ENCODE measurements at regions not wholly inside any gene's neighbourhood (a gene's known extent, or its start where the extent isn't known, plus 50 kb on each side); places are given as distances from the start of the nearest gene placed in this dataset.

GRCh38 chr9:135385793-135386192 lies 93.8 kb upstream of the PPP1R26 start:
- Histone ChIP-seq H3K4me3 (ENCODE audit: control extremely low read depth in 1 of 5, extremely low read depth in 1 of 5, insufficient read depth in 1 of 5, low read depth in 2 of 5, low read length in 4 of 5) (no peak overlapping the region), H3K36me3 (replicated peaks in 1 of 2; ENCODE audit: control extremely low read depth in 1 of 2, control insufficient read depth in 1 of 2, extremely low read depth in 1 of 2, insufficient read depth in 2 of 2, low read length in 1 of 2) (no peaks in the 10 kb centered on the region), H3K4me1 (ENCODE audit: control insufficient read depth in 2 of 2, insufficient read depth in 2 of 2, low read length in 2 of 2) (no peaks in the 10 kb centered on the region), H3K9ac (ENCODE audit: low read length) (no peak overlapping the region), H3K79me2 (ENCODE audit: control insufficient read depth, insufficient read depth, low read length) (no peaks in the 10 kb centered on the region), H2AFZ (ENCODE audit: insufficient read depth, low read depth, low read length, poor library complexity, severe bottlenecking) (no peak overlapping the region), H3K27me3 (replicated peaks in 1 of 4; ENCODE audit: control extremely low read depth in 1 of 4, control insufficient read depth in 3 of 4, insufficient read depth in 4 of 4, low read length in 3 of 4) (no peaks in the 10 kb centered on the region), H3K4me2 (replicated peaks; ENCODE audit: low read depth, low read length, poor library complexity, severe bottlenecking) (no peak overlapping the region), H4K20me1 (ENCODE audit: control insufficient read depth, insufficient read depth, low read length, poor library complexity, severe bottlenecking) (no peaks in the 10 kb centered on the region), H3K27ac (ENCODE audit: low read length in 2 of 2) (no peak overlapping the region), H3K9me3 (ENCODE audit: control extremely low read depth in 1 of 3, control insufficient read depth in 2 of 3, insufficient read depth in 1 of 3, low read length in 2 of 3) (peaks cover 0 to 5% (median 0%) of the 10 kb centered on the region in 3 donors)
- CTCF ChIA-PET: no interaction called here
- WGBS (ENCODE audit: insufficient coverage): 71% methylated on average over 7 of the region's 7 CpGs
- no peak for ATAC-seq (ENCODE audit: low read depth)
- POLR2A ChIA-PET: no interaction called here
- no peaks in the 10 kb centered on the region for H3K9me3 Mint-ChIP-seq (ENCODE audit: insufficient read depth)
- no peak overlapping the region for H3K27ac Mint-ChIP-seq
- no peak for TF ChIP-seq CTCF (IDR thresholded peaks at IDR 0.05)
- H3K4me3 Mint-ChIP-seq: no peak overlapping the region
- H3K27me3 Mint-ChIP-seq: no peaks in the 10 kb centered on the region
- intact Hi-C loops (cut with micrococcal nuclease): no loop called here
- no peaks in the 10 kb centered on the region for H3K4me1 Mint-ChIP-seq
- no peak for DNase-seq

- POLR2A ChIA-PET: no interaction called here
- WGBS (ENCODE audit: insufficient coverage): 69% methylated on average over 3 of the region's 8 CpGs
- no peak for TF ChIP-seq CTCF (IDR thresholded peaks at IDR 0.05)
- no peak for TF ChIP-seq EZH2 (IDR thresholded peaks at IDR 0.05; ENCODE audit: borderline replicate concordance, insufficient read depth, low read depth, low read length, poor library complexity, severe bottlenecking)
Measured at GRCh38 chr9:135387976-135388375, 91.6 kb upstream of the PPP1R26 start.

More at GRCh38 chr9:135387976-135388375, 91.6 kb upstream of the PPP1R26 start:
- H3K4me1 ChIP-seq (ENCODE audit: control insufficient read depth in 2 of 2, insufficient read depth in 2 of 2, low read length in 2 of 2): no peaks in the 10 kb centered on the region
- DNase-seq (no peak), ATAC-seq (ENCODE audit: low read depth) (no peak)
- H3K79me2 ChIP-seq (ENCODE audit: control insufficient read depth, insufficient read depth, low read length): no peaks in the 10 kb centered on the region
- H3K9me3 ChIP-seq (ENCODE audit: control extremely low read depth in 1 of 3, control insufficient read depth in 2 of 3, insufficient read depth in 1 of 3, low read length in 2 of 3): peaks cover 0 to 5% (median 0%) of the 10 kb centered on the region in 3 donors
- no peaks in the 10 kb centered on the region for H3K27me3 Mint-ChIP-seq
- H2AFZ ChIP-seq (ENCODE audit: insufficient read depth, low read depth, low read length, poor library complexity, severe bottlenecking): no peak overlapping the region
- H3K27ac Mint-ChIP-seq: no peak overlapping the region
- CTCF ChIA-PET: no interaction called here
- no peak overlapping the region for H3K27ac ChIP-seq (ENCODE audit: low read length in 2 of 2)
- intact Hi-C loops (cut with micrococcal nuclease): no loop called here
- no peaks in the 10 kb centered on the region for H4K20me1 ChIP-seq (ENCODE audit: control insufficient read depth, insufficient read depth, low read length, poor library complexity, severe bottlenecking)
- no peaks in the 10 kb centered on the region for H3K9me3 Mint-ChIP-seq (ENCODE audit: insufficient read depth)
- H3K4me3 ChIP-seq (ENCODE audit: control extremely low read depth in 1 of 5, extremely low read depth in 1 of 5, insufficient read depth in 1 of 5, low read depth in 2 of 5, low read length in 4 of 5): no peak overlapping the region
- H3K4me2 ChIP-seq (replicated peaks; ENCODE audit: low read depth, low read length, poor library complexity, severe bottlenecking): no peak overlapping the region
- no peaks in the 10 kb centered on the region for H3K27me3 ChIP-seq (replicated peaks in 1 of 4; ENCODE audit: control extremely low read depth in 1 of 4, control insufficient read depth in 3 of 4, insufficient read depth in 4 of 4, low read length in 3 of 4)
- no peaks in the 10 kb centered on the region for H3K36me3 ChIP-seq (replicated peaks in 1 of 2; ENCODE audit: control extremely low read depth in 1 of 2, control insufficient read depth in 1 of 2, extremely low read depth in 1 of 2, insufficient read depth in 2 of 2, low read length in 1 of 2)
- H3K9ac ChIP-seq (ENCODE audit: low read length): no peak overlapping the region
- H3K4me3 Mint-ChIP-seq: no peak overlapping the region
- no peaks in the 10 kb centered on the region for H3K4me1 Mint-ChIP-seq
